ENCODE measurements at regions not wholly inside any gene's neighbourhood (a gene's known extent, or its start where the extent isn't known, plus 50 kb on each side); places are given as distances from the start of the nearest gene placed in this dataset.
"Not testable (repeated sequence)": the region's sequence is repeated elsewhere in the genome, so short reads cannot be mapped to it uniquely, and the experiment has no call there.

GRCh38 chr3:195983880-195984279 is 75.5 kb upstream of the TNK2 start:
- TF ChIP-seq POLR2A, CTCF (IDR thresholded peaks at IDR 0.05): not testable (repeated sequence)
